RWPE2 (cell line): ENCODE measurements at regions not wholly inside any gene's neighbourhood (a gene's known extent, or its start where the extent isn't known, plus 50 kb on each side); places are given as distances from the start of the nearest gene placed in this dataset.

Experiments used
- ATAC-seq: fragments of 200-7000 bp; cut with Tn5 transposase; 3 replicates; pipeline ENCODE4 v1.9.1; 2021; ENCODE audit warnings: low read depth
- DNase-seq: peaks from one replicate; pipeline ENCODE4 v3.0.0-alpha.2; 2020; ENCODE audit warnings: low spot score
- H3K27ac ChIP-seq: fragments of 450-650 bp; 2 replicates; pipeline ENCODE4 v1.5.1; 2017; ENCODE audit warnings: mild to moderate bottlenecking; ENCODE audit not compliant: poor library complexity, severe bottlenecking
- H3K27me3 ChIP-seq: fragments of 250-450 bp; sonication (Bioruptor Pico); 2 replicates; pipeline ENCODE4 v1.5.1; 2021; ENCODE audit warnings: mild to moderate bottlenecking, moderate library complexity; ENCODE audit not compliant: insufficient read depth, poor library complexity, severe bottlenecking
- H3K36me3 ChIP-seq: fragments of 250-450 bp; sonication (Bioruptor Pico); 2 replicates; pipeline ENCODE4 v1.5.1; 2020; ENCODE audit warnings: low read depth, mild to moderate bottlenecking, moderate library complexity
- H3K4me1 ChIP-seq: fragments of 250-450 bp; sonication (Bioruptor Pico); 2 replicates; pipeline ENCODE4 v1.5.1; 2021; ENCODE audit warnings: mild to moderate bottlenecking, moderate library complexity; ENCODE audit not compliant: insufficient read depth, poor library complexity, severe bottlenecking
- H3K4me3 ChIP-seq: fragments of 250-450 bp; sonication (Bioruptor Pico); 2 replicates; pipeline ENCODE4 v1.5.1; 2021; ENCODE audit warnings: mild to moderate bottlenecking, moderate library complexity; ENCODE audit not compliant: severe bottlenecking
- H3K9me3 ChIP-seq: fragments of 250-450 bp; sonication (Bioruptor Pico); 2 replicates; pipeline ENCODE4 v1.5.1; 2021; ENCODE audit warnings: mild to moderate bottlenecking, moderate library complexity; ENCODE audit not compliant: severe bottlenecking
- CTCF ChIP-seq: fragments of 450-650 bp; IDR thresholded peaks from one replicate; pipeline ENCODE4 v1.5.1; 2017; ENCODE audit warnings: mild to moderate bottlenecking, moderate library complexity; ENCODE audit not compliant: poor library complexity, severe bottlenecking

GRCh38 chrX:20418379-20419150 lies 151.9 kb upstream of the RPS6KA3 start:
- H3K9me3 ChIP-seq = no peaks in the 10 kb centered on the region
- TF ChIP-seq CTCF = no peak
- H3K27ac ChIP-seq = no peak overlapping the region
- ATAC-seq = no peak
- H3K36me3 ChIP-seq = no peaks in the 10 kb centered on the region
- no peaks in the 10 kb centered on the region for H3K27me3 ChIP-seq
- no peaks in the 10 kb centered on the region for H3K4me1 ChIP-seq
- no peak overlapping the region for H3K4me3 ChIP-seq
- DNase-seq = no peak

- no peak overlapping the region for H3K27ac ChIP-seq
- no peak for TF ChIP-seq CTCF
- no peaks in the 10 kb centered on the region for H3K4me1 ChIP-seq
- H3K4me3 ChIP-seq = no peak overlapping the region
- no peaks in the 10 kb centered on the region for H3K27me3 ChIP-seq
- no peaks in the 10 kb centered on the region for H3K9me3 ChIP-seq
- DNase-seq = no peak
- no peak for ATAC-seq
- no peaks in the 10 kb centered on the region for H3K36me3 ChIP-seq
Measured at GRCh38 chrX:20414762-20415445, 148.2 kb upstream of the RPS6KA3 start.

- ATAC-seq (no peak), DNase-seq (no peak)
- Histone ChIP-seq H3K36me3 (no peaks in the 10 kb centered on the region), H3K27me3 (no peaks in the 10 kb centered on the region), H3K27ac (no peak overlapping the region), H3K9me3 (no peaks in the 10 kb centered on the region), H3K4me3 (no peak overlapping the region), H3K4me1 (no peaks in the 10 kb centered on the region)
- TF ChIP-seq CTCF = no peak
Measured at GRCh38 chrX:20414066-20414465, 147.4 kb upstream of the RPS6KA3 start.

GRCh38 chrX:20412871-20413486 lies 146.3 kb upstream of the RPS6KA3 start:
- TF ChIP-seq CTCF = no peak
- no peak for ATAC-seq
- H3K27me3 ChIP-seq = no peaks in the 10 kb centered on the region
- H3K9me3 ChIP-seq = no peaks in the 10 kb centered on the region
- H3K36me3 ChIP-seq = no peaks in the 10 kb centered on the region
- no peak overlapping the region for H3K27ac ChIP-seq
- no peaks in the 10 kb centered on the region for H3K4me1 ChIP-seq
- DNase-seq = no peak
- no peak overlapping the region for H3K4me3 ChIP-seq

GRCh38 chrX:20410540-20410939 lies 143.8 kb upstream of the RPS6KA3 start:
- TF ChIP-seq CTCF = no peak
- Histone ChIP-seq H3K4me1 (no peaks in the 10 kb centered on the region), H3K4me3 (no peak overlapping the region), H3K27ac (no peak overlapping the region), H3K27me3 (no peaks in the 10 kb centered on the region), H3K36me3 (no peaks in the 10 kb centered on the region), H3K9me3 (no peaks in the 10 kb centered on the region)
- ATAC-seq = no peak
- no peak for DNase-seq
